ENCODE measurements at regions not wholly inside any gene's neighbourhood (a gene's known extent, or its start where the extent isn't known, plus 50 kb on each side); places are given as distances from the start of the nearest gene placed in this dataset.

- TF ChIP-seq CTCF (IDR thresholded peaks at IDR 0.05) (no peak), POLR2A (IDR thresholded peaks at IDR 0.05) (no peak)
Measured at GRCh38 chr12:105480162-105480561, 149.7 kb downstream of the C12orf75 start.
